Smooth muscle cell (in vitro differentiated cells): ENCODE measurements at regions not wholly inside any gene's neighbourhood (a gene's known extent, or its start where the extent isn't known, plus 50 kb on each side); places are given as distances from the start of the nearest gene placed in this dataset.

Experiments used
- DNase-seq: peaks from one replicate; lab custom pipeline; 2025; ENCODE audit not compliant: unreplicated experiment; lab: John Stamatoyannopoulos, UW
- H2AFZ ChIP-seq: fragments of 200-600 bp; sonication (generic); 2 replicates; pipeline ENCODE4 v1.6.0; 2016; ENCODE audit warnings: antibody characterized with exemption, low read depth, mild to moderate bottlenecking
- H3F3A ChIP-seq: fragments of 200-600 bp; sonication (generic); 2 replicates; pipeline ENCODE4 v1.6.0; 2017; ENCODE audit warnings: antibody characterized with exemption, low read depth
- H3K27ac ChIP-seq: fragments of 200-600 bp; sonication (generic); 2 replicates; pipeline ENCODE4 v1.5.1; 2016; ENCODE audit warnings: low read depth, mild to moderate bottlenecking
- H3K27me3 ChIP-seq: fragments of 200-600 bp; sonication (generic); 2 replicates; pipeline ENCODE4 v1.6.1; 2016; ENCODE audit warnings: low read depth, mild to moderate bottlenecking
- H3K36me3 ChIP-seq: fragments of 200-600 bp; sonication (generic); 2 replicates; pipeline ENCODE4 v1.5.1; 2016; ENCODE audit warnings: low read depth
- H3K4me1 ChIP-seq: fragments of 200-600 bp; sonication (generic); 2 replicates; pipeline ENCODE4 v1.5.1; 2016; ENCODE audit warnings: low read depth
- H3K4me2 ChIP-seq: fragments of 200-600 bp; sonication (generic); 2 replicates; pipeline ENCODE4 v1.6.0; 2016; ENCODE audit warnings: mild to moderate bottlenecking
- H3K4me3 ChIP-seq: fragments of 200-600 bp; sonication (generic); 2 replicates; pipeline ENCODE4 v1.5.1; 2016; ENCODE audit warnings: mild to moderate bottlenecking
- H3K79me2 ChIP-seq: fragments of 200-600 bp; sonication (generic); 2 replicates; pipeline ENCODE4 v1.6.0; 2016; ENCODE audit warnings: low read depth, mild to moderate bottlenecking
- H3K9ac ChIP-seq: fragments of 200-600 bp; sonication (generic); 2 replicates; pipeline ENCODE4 v1.6.0; 2016; ENCODE audit warnings: low read depth
- H3K9me3 ChIP-seq: fragments of 200-600 bp; sonication (generic); replicated peaks from 2 replicates; pipeline ENCODE4 v1.5.1; 2016; ENCODE audit warnings: low read depth
- H4K20me1 ChIP-seq: fragments of 200-600 bp; sonication (generic); 2 replicates; pipeline ENCODE4 v1.6.0; 2016; ENCODE audit warnings: low read depth
- WGBS: methylation state at CpG from one replicate; pipeline ENCODE4 v1.1.7; 2016; ENCODE audit warnings: low lambda C conversion rate; 5-methylcytosine and 5-hydroxymethylcytosine counted together
- TF ChIP-seq, protein P1 (sequence below): fragments of 200-600 bp; sonication (generic); IDR thresholded peaks from 2 replicates; pipeline ENCODE4 v1.5.1; 2017; ENCODE audit warnings: borderline replicate concordance, mild to moderate bottlenecking, antibody characterized with exemption; ENCODE audit not compliant: insufficient read depth, poor library complexity, severe bottlenecking

DNA sequence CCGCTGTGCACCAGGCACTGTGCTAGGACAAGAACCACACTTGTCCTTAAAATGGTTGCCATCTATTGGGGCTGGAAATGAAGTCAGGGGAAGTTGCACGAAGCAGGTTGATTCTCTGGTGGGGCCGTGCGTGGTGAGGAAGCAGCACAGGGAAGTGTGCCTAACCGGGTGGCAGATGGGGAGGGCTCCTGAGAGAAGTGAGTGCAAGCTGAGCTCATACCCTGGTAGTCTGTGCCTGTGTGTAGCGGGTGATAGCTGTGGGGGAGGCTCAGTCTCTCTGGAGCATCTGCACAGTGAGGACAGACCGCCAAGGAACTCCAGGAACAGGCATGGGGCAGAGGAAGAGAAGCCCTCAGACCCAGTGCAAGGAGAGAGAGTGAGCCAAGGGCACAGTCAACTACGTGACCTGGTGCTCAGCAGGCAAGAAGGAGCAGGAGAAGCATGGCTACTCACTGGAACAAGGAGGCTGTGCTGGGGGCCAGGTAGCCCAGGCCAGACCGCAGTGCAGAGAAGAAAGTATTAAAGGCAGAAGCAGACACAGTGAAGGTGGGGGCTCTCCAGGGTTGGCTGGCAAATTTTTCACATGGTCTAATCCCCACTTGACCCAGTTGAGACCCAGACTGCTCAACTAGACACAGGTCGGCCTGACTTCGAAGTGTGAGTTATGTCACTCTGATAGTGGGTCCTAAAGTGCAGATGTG, 155.0 kb downstream of the CDH26 start:
- Histone ChIP-seq H3K9ac (no peak overlapping the region), H3K4me2 (no peak overlapping the region), H3K9me3 (no peaks in the 10 kb centered on the region), H3K27ac (no peak overlapping the region), H4K20me1 (no peaks in the 10 kb centered on the region), H3K36me3 (no peaks in the 10 kb centered on the region), H3K27me3 (peaks cover 7% of the 10 kb centered on the region), H3K79me2 (no peaks in the 10 kb centered on the region), H2AFZ (no peak overlapping the region), H3F3A (no peaks in the 10 kb centered on the region), H3K4me1 (peaks cover 4% of the 10 kb centered on the region), H3K4me3 (no peak overlapping the region)
- DNase-seq: no peak
- 93% methylated on average over 11 of the region's 11 CpGs for WGBS
- TF ChIP-seq, protein P1, sequence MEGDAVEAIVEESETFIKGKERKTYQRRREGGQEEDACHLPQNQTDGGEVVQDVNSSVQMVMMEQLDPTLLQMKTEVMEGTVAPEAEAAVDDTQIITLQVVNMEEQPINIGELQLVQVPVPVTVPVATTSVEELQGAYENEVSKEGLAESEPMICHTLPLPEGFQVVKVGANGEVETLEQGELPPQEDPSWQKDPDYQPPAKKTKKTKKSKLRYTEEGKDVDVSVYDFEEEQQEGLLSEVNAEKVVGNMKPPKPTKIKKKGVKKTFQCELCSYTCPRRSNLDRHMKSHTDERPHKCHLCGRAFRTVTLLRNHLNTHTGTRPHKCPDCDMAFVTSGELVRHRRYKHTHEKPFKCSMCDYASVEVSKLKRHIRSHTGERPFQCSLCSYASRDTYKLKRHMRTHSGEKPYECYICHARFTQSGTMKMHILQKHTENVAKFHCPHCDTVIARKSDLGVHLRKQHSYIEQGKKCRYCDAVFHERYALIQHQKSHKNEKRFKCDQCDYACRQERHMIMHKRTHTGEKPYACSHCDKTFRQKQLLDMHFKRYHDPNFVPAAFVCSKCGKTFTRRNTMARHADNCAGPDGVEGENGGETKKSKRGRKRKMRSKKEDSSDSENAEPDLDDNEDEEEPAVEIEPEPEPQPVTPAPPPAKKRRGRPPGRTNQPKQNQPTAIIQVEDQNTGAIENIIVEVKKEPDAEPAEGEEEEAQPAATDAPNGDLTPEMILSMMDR: no peak

DNA sequence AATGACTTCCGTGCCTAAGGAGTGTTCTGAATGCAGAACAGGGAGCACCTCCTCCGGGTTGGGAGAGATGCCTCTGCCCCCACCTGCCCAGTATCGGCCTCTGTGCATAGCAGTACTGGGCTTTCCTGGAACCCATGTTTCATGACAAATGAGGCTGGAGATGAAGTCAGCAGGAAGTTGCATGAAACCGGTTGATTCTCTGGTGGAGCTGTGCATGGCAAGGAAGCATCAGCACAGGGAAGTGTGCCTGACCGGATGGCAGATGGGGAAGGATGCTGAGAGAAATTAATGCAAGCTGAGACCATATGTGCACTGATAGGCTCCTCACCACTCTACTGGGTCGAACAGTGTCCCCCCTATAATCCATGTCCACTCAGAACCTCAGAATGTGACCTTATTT, 155.5 kb downstream of the CDH26 start:
- Histone ChIP-seq H3K79me2 (no peaks in the 10 kb centered on the region), H3K36me3 (no peaks in the 10 kb centered on the region), H3K9me3 (no peaks in the 10 kb centered on the region), H3K27me3 (peaks cover 13% of the 10 kb centered on the region), H3K4me1 (peaks cover 1% of the 10 kb centered on the region), H3K9ac (no peak overlapping the region), H2AFZ (no peak overlapping the region), H3K4me2 (no peak overlapping the region), H4K20me1 (no peaks in the 10 kb centered on the region), H3K27ac (no peak overlapping the region), H3F3A (no peaks in the 10 kb centered on the region), H3K4me3 (no peak overlapping the region)
- WGBS: 85% methylated on average over 6 of the region's 6 CpGs
- TF ChIP-seq, protein P1: no peak
- no peak for DNase-seq

DNA sequence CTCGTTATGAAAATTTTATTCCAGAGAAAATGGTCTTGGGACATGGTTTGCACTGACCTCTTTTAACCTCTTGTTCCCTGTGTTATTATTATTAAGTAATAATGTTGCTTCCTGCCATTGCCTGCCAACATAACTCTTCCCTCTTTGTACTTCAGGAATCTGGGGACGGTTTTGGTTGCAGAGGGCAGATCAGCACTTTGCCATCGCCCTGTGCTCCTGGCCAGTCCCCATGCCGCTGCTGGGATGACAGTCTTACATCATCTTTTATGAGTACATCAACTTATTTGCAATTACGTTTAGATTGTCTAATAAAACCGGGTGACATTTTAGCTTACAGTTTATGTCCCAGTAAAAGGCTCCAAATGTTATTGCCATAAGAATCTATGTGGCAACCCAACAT, 157.2 kb downstream of the CDH26 start:
- H3K79me2 ChIP-seq: no peaks in the 10 kb centered on the region

More for the DNA sequence above, 157.2 kb downstream of the CDH26 start:
- no peak overlapping the region for H3K9ac ChIP-seq
- no peaks in the 10 kb centered on the region for H3K9me3 ChIP-seq
- no peak overlapping the region for H3K4me2 ChIP-seq
- H4K20me1 ChIP-seq: no peaks in the 10 kb centered on the region
- H3K27me3 ChIP-seq: peaks cover 24% of the 10 kb centered on the region
- H3K27ac ChIP-seq: no peak overlapping the region
- no peaks in the 10 kb centered on the region for H3K36me3 ChIP-seq
- no peaks in the 10 kb centered on the region for H3K4me1 ChIP-seq
- no peak for DNase-seq
- no peak overlapping the region for H2AFZ ChIP-seq
- TF ChIP-seq, protein P1: no peak
- H3K4me3 ChIP-seq: no peak overlapping the region
- WGBS: 86% methylated on average over 6 of the region's 6 CpGs
- no peaks in the 10 kb centered on the region for H3F3A ChIP-seq
